H1 (cell line): ENCODE measurements at regions not wholly inside any gene's neighbourhood (a gene's known extent, or its start where the extent isn't known, plus 50 kb on each side); places are given as distances from the start of the nearest gene placed in this dataset.

Experiments
- CTCF ChIA-PET: fragments of 300-600 bp; sonication (Branson Sonifier 250); formaldehyde crosslinking; loops from one replicate; lab custom pipeline; 2021; ENCODE audit not compliant: partially characterized antibody; lab: Charles Lee
- POLR2A ChIA-PET: fragments of 300-600 bp; sonication (Branson Sonifier 250); formaldehyde crosslinking; loops from one replicate; lab custom pipeline; 2021; ENCODE audit warnings: inconsistent platforms; ENCODE audit not compliant: partially characterized antibody; lab: Charles Lee
- DNase-seq, 2 experiments: peaks; one replicate each; pipeline versions ENCODE4 v3.0.0 to v3.0.0-alpha.2; 2010 to 2022; ENCODE audit warnings: low spot score in 2 of 2, low read depth in 1 of 2, mixed read lengths in 1 of 2
- FAIRE-seq: peaks from 2 replicates; lab custom pipeline; 2011; peaks lifted over from hg19 to GRCh38; lab: Jason Lieb, UNC
- H2AFZ ChIP-seq: 2 replicates; pipeline ENCODE4 v1.8.1; 2012; ENCODE audit warnings: low read length, inconsistent platforms
- H2AK5ac ChIP-seq: 2 replicates; pipeline ENCODE4 v1.6.1; 2013; ENCODE audit warnings: low read depth, low read length
- H2BK120ac ChIP-seq: replicated peaks from 2 replicates; pipeline ENCODE3; 2013; ENCODE audit warnings: low read depth, low read length, inconsistent platforms
- H2BK12ac ChIP-seq: 2 replicates; pipeline ENCODE4 v1.6.1; 2013; ENCODE audit warnings: low read depth, low read length
- H2BK15ac ChIP-seq: 2 replicates; pipeline ENCODE4 v1.6.1; 2013; ENCODE audit warnings: low read length
- H2BK20ac ChIP-seq: 2 replicates; pipeline ENCODE4 v1.6.1; 2013; ENCODE audit warnings: low read length
- H2BK5ac ChIP-seq: 2 replicates; pipeline ENCODE4 v1.6.1; 2013; ENCODE audit warnings: low read depth, low read length
- H3K14ac ChIP-seq: 2 replicates; pipeline ENCODE4 v1.6.1; 2013; ENCODE audit warnings: inconsistent platforms; ENCODE audit not compliant: insufficient read length
- H3K18ac ChIP-seq: 2 replicates; pipeline ENCODE4 v1.6.1; 2013; ENCODE audit warnings: low read length; ENCODE audit errors: extremely low read depth
- H3K23ac ChIP-seq: 2 replicates; pipeline ENCODE4 v1.6.1; 2013; ENCODE audit warnings: inconsistent platforms; ENCODE audit not compliant: insufficient read length
- H3K23me2 ChIP-seq: 2 replicates; pipeline ENCODE4 v1.6.1; 2013; ENCODE audit warnings: low read depth, low read length
- H3K27ac ChIP-seq: 2 replicates; pipeline ENCODE4 v1.6.1; 2011; ENCODE audit warnings: low read depth, low read length, inconsistent platforms
- H3K27me3 ChIP-seq, 4 experiments: replicated peaks in 1 of 4; 1 replicate in 1 of 4; 2 replicates in 3 of 4; pipeline versions ENCODE4 v1.6.1 to v1.8.1; 2011 to 2013; ENCODE audit warnings: low read length in 3 of 4, mild to moderate bottlenecking in 3 of 4, inconsistent platforms in 2 of 4, mixed read lengths in 2 of 4, moderate library complexity in 1 of 4; ENCODE audit not compliant: control insufficient read depth in 3 of 4, insufficient read depth in 3 of 4; ENCODE audit errors: extremely low read depth in 1 of 4
- H3K36me3 ChIP-seq, 4 experiments: 2 replicates each; pipeline versions ENCODE4 v1.6.1 to v1.8.1; 2011 to 2013; ENCODE audit warnings: mild to moderate bottlenecking in 4 of 4, low read length in 3 of 4, moderate library complexity in 2 of 4, control low read depth in 1 of 4, inconsistent platforms in 1 of 4; ENCODE audit not compliant: insufficient read depth in 4 of 4, control insufficient read depth in 2 of 4
- H3K4ac ChIP-seq: replicated peaks from 2 replicates; pipeline ENCODE3; 2013; ENCODE audit warnings: low read length, low read depth, mixed read lengths, inconsistent platforms; ENCODE audit not compliant: insufficient read length
- H3K4me1 ChIP-seq, 4 experiments: replicated peaks in 1 of 4; 1 replicate in 1 of 4; 2 replicates in 3 of 4; pipeline versions ENCODE4 v1.6.1 to v1.8.1; 2011 to 2013; ENCODE audit warnings: low read length in 3 of 4, inconsistent platforms in 2 of 4, mixed read lengths in 1 of 4; ENCODE audit not compliant: insufficient read depth in 4 of 4, control insufficient read depth in 3 of 4
- H3K4me2 ChIP-seq, 2 experiments: 2 replicates each; pipeline versions ENCODE4 v1.6.1 to v1.8.1; 2011 to 2013; ENCODE audit warnings: low read depth in 2 of 2, low read length in 2 of 2, control low read depth in 1 of 2, inconsistent platforms in 1 of 2, mild to moderate bottlenecking in 1 of 2; ENCODE audit not compliant: insufficient read depth in 1 of 2
- H3K4me3 ChIP-seq, 4 experiments: fragments of 200-600, 300-600 bp in 1 of 4; sonication (generic), shearing (Covaris generic), sonication (Bioruptor Twin) in 1 of 4; 2 replicates each; pipeline versions ENCODE4 v1.5.1 to v1.8.1; 2011 to 2016; ENCODE audit warnings: low read length in 4 of 4, low read depth in 3 of 4, control low read depth in 2 of 4, inconsistent platforms in 2 of 4, mild to moderate bottlenecking in 2 of 4, mixed read lengths in 1 of 4, moderate library complexity in 1 of 4; ENCODE audit not compliant: insufficient read depth in 2 of 4; ENCODE audit errors: extremely low read depth in 1 of 4
- H3K56ac ChIP-seq: replicated peaks from 2 replicates; pipeline ENCODE3; 2013; ENCODE audit warnings: low read depth, mild to moderate bottlenecking, mixed read lengths, low read length, inconsistent platforms; ENCODE audit not compliant: insufficient read length
- H3K79me1 ChIP-seq: 2 replicates; pipeline ENCODE4 v1.6.1; 2013; ENCODE audit warnings: low read depth, low read length, control low read depth
- H3K79me2 ChIP-seq, 2 experiments: 2 replicates each; pipeline versions ENCODE4 v1.6.1 to v1.8.1; 2012 to 2013; ENCODE audit warnings: low read length in 2 of 2, mild to moderate bottlenecking in 2 of 2, inconsistent platforms in 1 of 2; ENCODE audit not compliant: insufficient read depth in 2 of 2, control insufficient read depth in 1 of 2
- H3K9ac ChIP-seq, 4 experiments: replicated peaks in 1 of 4; 1 replicate in 1 of 4; 2 replicates in 3 of 4; pipeline versions ENCODE4 v1.6.1 to v1.8.1; 2011 to 2013; ENCODE audit warnings: low read depth in 3 of 4, low read length in 3 of 4, control low read depth in 2 of 4, mild to moderate bottlenecking in 2 of 4, moderate library complexity in 2 of 4, inconsistent platforms in 1 of 4; ENCODE audit errors: extremely low read depth in 1 of 4
- H3K9me3 ChIP-seq, 2 experiments: 2 replicates each; pipeline versions ENCODE4 v1.6.1 to v1.8.1; 2012 to 2013; ENCODE audit warnings: mild to moderate bottlenecking in 2 of 2, moderate library complexity in 2 of 2, control low read depth in 1 of 2, inconsistent platforms in 1 of 2, low read depth in 1 of 2, low read length in 1 of 2, mixed read lengths in 1 of 2; ENCODE audit not compliant: insufficient read depth in 2 of 2
- H4K20me1 ChIP-seq, 2 experiments: replicated peaks in 1 of 2; 2 replicates each; pipeline versions ENCODE3 to v1.8.1; 2011 to 2013; ENCODE audit warnings: inconsistent platforms in 2 of 2, low read length in 2 of 2, mild to moderate bottlenecking in 1 of 2; ENCODE audit not compliant: insufficient read depth in 2 of 2, control insufficient read depth in 1 of 2
- H4K5ac ChIP-seq: 2 replicates; pipeline ENCODE4 v1.6.1; 2013; ENCODE audit warnings: low read length, low read depth, mixed read lengths, inconsistent platforms; ENCODE audit not compliant: insufficient read length
- H4K8ac ChIP-seq: 2 replicates; pipeline ENCODE4 v1.8.0; 2013; ENCODE audit warnings: mild to moderate bottlenecking, moderate library complexity, low read length, inconsistent platforms; ENCODE audit not compliant: insufficient read depth; ENCODE audit errors: extremely low read depth
- H4K91ac ChIP-seq: replicated peaks from 2 replicates; pipeline ENCODE3; 2013; ENCODE audit warnings: low read length, mixed read lengths, inconsistent platforms; ENCODE audit not compliant: insufficient read length
- ATF3 ChIP-seq: IDR thresholded peaks from 2 replicates; pipeline ENCODE4 v1.6.1; 2011; ENCODE audit warnings: low read depth, mild to moderate bottlenecking, low read length; ENCODE audit not compliant: insufficient read depth
- BRCA1 ChIP-seq: IDR thresholded peaks from 2 replicates; pipeline ENCODE4 v1.6.1; 2012; ENCODE audit warnings: low read depth, low read length, improper control_type of control experiment
- CBX8 ChIP-seq: fragments of 300-800, 300-1000 bp; sonication (generic); IDR thresholded peaks from 2 replicates; pipeline ENCODE4 v1.7.1; 2016; ENCODE audit warnings: low read depth, low read length, borderline replicate concordance
- E2F6 ChIP-seq: IDR thresholded peaks from 2 replicates; pipeline ENCODE4 v1.6.1; 2012; ENCODE audit warnings: inconsistent platforms
- EGR1 ChIP-seq: IDR thresholded peaks from 2 replicates; pipeline ENCODE4 v1.6.1; 2011; ENCODE audit warnings: low read depth, low read length, borderline replicate concordance
- KDM1A ChIP-seq: fragments of 200-600, 300-600 bp; sonication (generic); IDR thresholded peaks from 2 replicates; pipeline ENCODE4 v1.7.1; 2016; ENCODE audit warnings: mild to moderate bottlenecking, low read length, borderline replicate concordance
- SIN3A ChIP-seq, 2 experiments: IDR thresholded peaks in 1 of 2; conservative IDR thresholded peaks in 1 of 2; 2 replicates each; pipeline ENCODE4 v1.6.1; 2011 to 2012; ENCODE audit warnings: low read length in 2 of 2, improper control_type of control experiment in 1 of 2, low read depth in 1 of 2, mild to moderate bottlenecking in 1 of 2
- SIRT6 ChIP-seq: IDR thresholded peaks from one replicate; pipeline ENCODE4 v1.7.1; 2012; ENCODE audit warnings: low read length, inconsistent platforms
- SIX5 ChIP-seq: IDR thresholded peaks from 2 replicates; pipeline ENCODE4 v1.6.1; 2011; ENCODE audit warnings: mild to moderate bottlenecking, low read depth, low read length
- SP4 ChIP-seq: IDR thresholded peaks from 2 replicates; pipeline ENCODE4 v1.6.1; 2012; ENCODE audit warnings: low read length, inconsistent platforms
- SRF ChIP-seq: IDR thresholded peaks from 2 replicates; pipeline ENCODE4 v1.6.1; 2011; ENCODE audit warnings: mild to moderate bottlenecking, low read depth, low read length, moderate library complexity
- SUZ12 ChIP-seq: fragments of 200-600 bp; sonication (generic); IDR thresholded peaks from 2 replicates; pipeline ENCODE4 v1.6.1; 2012; ENCODE audit warnings: mild to moderate bottlenecking, inconsistent platforms, low read length, moderate library complexity, mixed read lengths
- TAF7 ChIP-seq: optimal IDR thresholded peaks from 2 replicates; pipeline ENCODE3; 2011; ENCODE audit warnings: low read depth, mild to moderate bottlenecking, inconsistent platforms, low read length, moderate library complexity, borderline replicate concordance
- TBP ChIP-seq: IDR thresholded peaks from 2 replicates; pipeline ENCODE4 v1.6.1; 2011; ENCODE audit warnings: low read depth, low read length, improper control_type of control experiment
- WGBS, 2 experiments: shearing (Covaris generic) in 1 of 2; methylation state at CpG; one replicate each; pipeline versions ENCODE4 v1.1.6 to v1.1.7; 2013 to 2015; ENCODE audit warnings: low lambda C conversion rate in 2 of 2, mixed read lengths in 2 of 2, inconsistent platforms in 1 of 2, low coverage in 1 of 2, missing lambda C conversion rate in 1 of 2; ENCODE audit not compliant: insufficient replicate concordance in 2 of 2, insufficient coverage in 1 of 2, insufficient read length in 1 of 2; ENCODE audit errors: extremely low coverage in 1 of 2, missing lambda C conversion rate in 1 of 2; 5-methylcytosine and 5-hydroxymethylcytosine counted together

DNA sequence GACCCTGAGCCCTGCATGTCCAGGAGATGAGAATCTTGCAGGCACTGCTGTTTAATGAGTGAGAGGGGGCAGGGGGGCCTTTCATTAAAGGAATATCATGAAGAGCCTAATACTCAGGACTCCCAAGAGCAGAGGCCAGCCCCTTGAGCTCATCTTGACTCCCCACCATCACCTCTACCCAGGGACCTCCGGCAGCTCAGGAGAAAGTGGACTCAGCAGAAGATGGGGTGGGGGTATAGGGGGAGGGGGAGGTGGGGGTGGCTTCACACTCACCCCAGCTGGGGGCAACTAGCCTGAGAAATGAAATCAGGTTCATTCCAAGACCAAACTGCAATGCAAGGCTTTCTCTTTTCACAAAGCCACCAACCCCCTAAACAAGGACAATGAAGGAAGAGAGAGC is 575.6 kb upstream of the MKI67 start:
- no peak overlapping the region for H3K27ac ChIP-seq
- no peak overlapping the region; the same call in 1 of the 2 replicates for H4K8ac ChIP-seq
- no peak overlapping the region for H2BK5ac ChIP-seq
- H3K36me3 ChIP-seq: no peaks in the 10 kb centered on the region
- no peak overlapping the region for H4K5ac ChIP-seq
- no peak overlapping the region for H3K23ac ChIP-seq
- ChIA-PET CTCF (interaction anchor here (1.3 kb wide), 1 partner anchor 434 kb away, joined by 3 read pairs; no protein-coding TSS in a partner anchor), POLR2A (no interaction called here)
- no peaks in the 10 kb centered on the region for H3K23me2 ChIP-seq
- no peaks in the 10 kb centered on the region for H3K79me2 ChIP-seq
- no peak for DNase-seq
- no peak overlapping the region for H2AFZ ChIP-seq
- 92% methylated on average over 1 of the region's 1 CpG; no CpG with 5 or more reads in 1 of the 2 experiments for WGBS, 2 experiments
- H2BK12ac ChIP-seq: no peak overlapping the region
- H3K4me3 ChIP-seq: no peak overlapping the region
- H3K56ac ChIP-seq: no peak overlapping the region
- no peak overlapping the region for H2BK15ac ChIP-seq
- H3K79me1 ChIP-seq: no peaks in the 10 kb centered on the region
- no peak overlapping the region for H3K14ac ChIP-seq
- no peak overlapping the region for H2BK20ac ChIP-seq
- no peak overlapping the region for H4K91ac ChIP-seq
- no peak overlapping the region for H2AK5ac ChIP-seq
- H3K4me2 ChIP-seq: no peak overlapping the region
- H3K9me3 ChIP-seq: no peaks in the 10 kb centered on the region
- H3K4me1 ChIP-seq: peaks cover 0 to 2% (median 0%) of the 10 kb centered on the region in 4 experiments; a peak in 2 of 7 replicates
- no peaks in the 10 kb centered on the region for H3K27me3 ChIP-seq
- FAIRE-seq: no peak
- H4K20me1 ChIP-seq: no peaks in the 10 kb centered on the region
- no peak overlapping the region for H3K18ac ChIP-seq
- H3K9ac ChIP-seq: no peak overlapping the region
- H2BK120ac ChIP-seq: no peak overlapping the region
- H3K4ac ChIP-seq: no peak overlapping the region
- TF ChIP-seq SIX5: no peak
- TF ChIP-seq SP4: no peak
- TF ChIP-seq SUZ12: no peak
- no peak for TF ChIP-seq SIRT6
- no peak for TF ChIP-seq BRCA1
- TF ChIP-seq TAF7: no peak
- TF ChIP-seq SIN3A (conservative IDR thresholded peaks at IDR 0.05 in 1 of 2, IDR thresholded peaks at IDR 0.05 in 1 of 2; ENCODE audit: low read depth in 1 of 2, low read length in 2 of 2): no peak
- no peak for TF ChIP-seq EGR1
- no peak for TF ChIP-seq TBP
- TF ChIP-seq E2F6: no peak
- TF ChIP-seq KDM1A: no peak
- TF ChIP-seq CBX8: no peak
- TF ChIP-seq ATF3: no peak
- no peak for TF ChIP-seq SRF
- TF ChIP-seq, all 59 proteins: peak for 0
